Caco-2 (cell line): ENCODE measurements at regions not wholly inside any gene's neighbourhood (a gene's known extent, or its start where the extent isn't known, plus 50 kb on each side); places are given as distances from the start of the nearest gene placed in this dataset.
"Not testable (repeated sequence)": the region's sequence is repeated elsewhere in the genome, so short reads cannot be mapped to it uniquely, and the experiment has no call there.

Experiments used
- BruUV-seq: library from RNA; stranded (reverse); fragments of 400-500 nt; replicated peaks from 2 replicates; lab custom pipeline; 2021; lab: Mats Ljungman, UMichigan
- CTCF ChIA-PET: fragments of 300-600 bp; sonication (Branson Sonifier 250); formaldehyde crosslinking; loops from one replicate; lab custom pipeline; 2022; ENCODE audit warnings: antibody characterized with exemption; lab: Charles Lee
- POLR2A ChIA-PET: fragments of 300-600 bp; sonication (Branson Sonifier 250); formaldehyde crosslinking; loops from one replicate; lab custom pipeline; 2022; ENCODE audit warnings: antibody characterized with exemption; lab: Charles Lee
- DNase-seq, 2 experiments: peaks; one replicate each; pipeline versions ENCODE4 v3.0.0 to v3.0.0-alpha.2; 2020 to 2022
- H3K27me3 ChIP-seq: replicated peaks from 2 replicates; pipeline ENCODE4 v1.6.0; 2011; ENCODE audit warnings: low read length; ENCODE audit not compliant: control insufficient read depth, insufficient read depth
- H3K36me3 ChIP-seq: 2 replicates; pipeline ENCODE4 v1.5.1; 2011; ENCODE audit warnings: low read length; ENCODE audit not compliant: control insufficient read depth, insufficient read depth
- H3K4me1 ChIP-seq: fragments of 250-450 bp; sonication (Bioruptor Pico); 2 replicates; pipeline ENCODE4 v1.5.1; 2020; ENCODE audit warnings: mild to moderate bottlenecking
- H3K4me3 ChIP-seq: 2 replicates; pipeline ENCODE4 v1.5.1; 2011; ENCODE audit warnings: low read depth, mild to moderate bottlenecking, control low read depth, low read length
- H3K9me3 ChIP-seq: fragments of 250-450 bp; sonication (Bioruptor Pico); 2 replicates; pipeline ENCODE4 v1.5.1; 2020; ENCODE audit warnings: mild to moderate bottlenecking, moderate library complexity
- H3K27ac Mint-ChIP-seq: one replicate; pipeline ENCODE4 v1.8.0; 2022; ENCODE audit warnings: mixed read lengths; ENCODE audit not compliant: unreplicated experiment
- H3K27me3 Mint-ChIP-seq: one replicate; pipeline ENCODE4 v1.8.0; 2022; ENCODE audit warnings: mixed read lengths; ENCODE audit not compliant: insufficient read depth, unreplicated experiment
- H3K36me3 Mint-ChIP-seq: one replicate; pipeline ENCODE4 v1.8.0; 2022; ENCODE audit warnings: mild to moderate bottlenecking, mixed read lengths; ENCODE audit not compliant: insufficient read depth, unreplicated experiment
- H3K4me1 Mint-ChIP-seq: one replicate; pipeline ENCODE4 v1.8.0; 2022; ENCODE audit warnings: low read depth, mixed read lengths; ENCODE audit not compliant: unreplicated experiment
- H3K4me3 Mint-ChIP-seq: one replicate; pipeline ENCODE4 v1.8.0; 2022; ENCODE audit warnings: mild to moderate bottlenecking, moderate library complexity, mixed read lengths; ENCODE audit not compliant: unreplicated experiment
- H3K9me3 Mint-ChIP-seq: one replicate; pipeline ENCODE4 v1.8.0; 2022; ENCODE audit warnings: mixed read lengths; ENCODE audit not compliant: unreplicated experiment
- intact Hi-C: fragments of 100-400 bp; cut with micrococcal nuclease; formaldehyde crosslinking; loops from one replicate; pipeline ENCODE4 v1.10.0; 2022; ENCODE audit not compliant: unreplicated experiment
- TF ChIP-seq, protein P1 (sequence below), 2 experiments: fragments of 200-600 bp in 1 of 2; IDR thresholded peaks; 1 replicate in 1 of 2; 2 replicates in 1 of 2; pipeline versions ENCODE4 v1.5.1 to v1.8.0; 2011 to 2022; ENCODE audit warnings: antibody characterized with exemption in 1 of 2, control low read depth in 1 of 2, inconsistent platforms in 1 of 2, low read depth in 1 of 2, low read length in 1 of 2, mild to moderate bottlenecking in 1 of 2, moderate library complexity in 1 of 2; ENCODE audit not compliant: insufficient read depth in 1 of 2, severe bottlenecking in 1 of 2, unreplicated experiment in 1 of 2

DNA sequence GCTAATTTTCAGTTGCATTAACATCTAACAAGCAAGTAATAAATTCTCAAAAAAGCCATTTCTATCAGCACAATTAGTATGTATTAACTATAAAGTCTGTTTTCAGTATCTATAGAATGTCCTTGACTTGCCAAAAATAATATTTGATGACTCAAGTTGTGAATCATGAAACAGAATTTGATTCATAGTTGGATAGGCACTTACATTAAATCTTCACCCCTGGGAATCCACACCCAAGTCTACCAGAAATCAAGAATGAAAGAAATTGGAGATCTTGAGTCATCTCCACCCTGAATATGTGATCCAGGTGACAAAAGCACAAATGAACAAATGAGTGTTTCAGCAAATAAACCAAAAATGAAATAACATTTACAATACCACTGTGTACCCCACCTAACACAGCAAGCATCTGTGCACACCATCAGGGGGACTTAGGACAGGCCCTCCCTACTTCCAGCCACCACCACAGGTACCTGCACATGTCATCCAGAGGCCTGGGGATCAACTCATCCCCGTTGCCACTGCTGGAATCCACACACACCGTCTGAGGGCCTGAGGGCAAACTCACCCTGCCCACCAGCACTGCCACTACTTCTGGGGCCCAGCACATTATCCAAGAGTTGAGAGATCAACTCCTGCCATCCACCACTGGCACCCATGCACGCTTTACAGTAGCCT lies 160.1 kb downstream of the MTERF1 start:
- BruUV-seq, result no TSS peak
- no peak overlapping the region for H3K27ac Mint-ChIP-seq
- peaks cover 24% of the 10 kb centered on the region for H3K27me3 Mint-ChIP-seq
- H3K4me1 ChIP-seq, result 0 out of 2 replicates have a peak, but pooled peaks cover 5% of the 10 kb centered on the region
- no peak overlapping the region for H3K4me3 Mint-ChIP-seq
- no peaks in the 10 kb centered on the region for H3K4me1 Mint-ChIP-seq
- no peaks in the 10 kb centered on the region for H3K27me3 ChIP-seq
- H3K4me3 ChIP-seq, result no peak overlapping the region
- H3K36me3 ChIP-seq, result no peaks in the 10 kb centered on the region
- H3K36me3 Mint-ChIP-seq, result no peaks in the 10 kb centered on the region
- intact Hi-C loops, result no loop called here
- no peak for DNase-seq
- ChIA-PET POLR2A (no interaction called here), CTCF (no interaction called here)
- peaks cover 9% of the 10 kb centered on the region for H3K9me3 Mint-ChIP-seq
- no peaks in the 10 kb centered on the region for H3K9me3 ChIP-seq
- TF ChIP-seq, protein P1, sequence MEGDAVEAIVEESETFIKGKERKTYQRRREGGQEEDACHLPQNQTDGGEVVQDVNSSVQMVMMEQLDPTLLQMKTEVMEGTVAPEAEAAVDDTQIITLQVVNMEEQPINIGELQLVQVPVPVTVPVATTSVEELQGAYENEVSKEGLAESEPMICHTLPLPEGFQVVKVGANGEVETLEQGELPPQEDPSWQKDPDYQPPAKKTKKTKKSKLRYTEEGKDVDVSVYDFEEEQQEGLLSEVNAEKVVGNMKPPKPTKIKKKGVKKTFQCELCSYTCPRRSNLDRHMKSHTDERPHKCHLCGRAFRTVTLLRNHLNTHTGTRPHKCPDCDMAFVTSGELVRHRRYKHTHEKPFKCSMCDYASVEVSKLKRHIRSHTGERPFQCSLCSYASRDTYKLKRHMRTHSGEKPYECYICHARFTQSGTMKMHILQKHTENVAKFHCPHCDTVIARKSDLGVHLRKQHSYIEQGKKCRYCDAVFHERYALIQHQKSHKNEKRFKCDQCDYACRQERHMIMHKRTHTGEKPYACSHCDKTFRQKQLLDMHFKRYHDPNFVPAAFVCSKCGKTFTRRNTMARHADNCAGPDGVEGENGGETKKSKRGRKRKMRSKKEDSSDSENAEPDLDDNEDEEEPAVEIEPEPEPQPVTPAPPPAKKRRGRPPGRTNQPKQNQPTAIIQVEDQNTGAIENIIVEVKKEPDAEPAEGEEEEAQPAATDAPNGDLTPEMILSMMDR (IDR thresholded peaks at IDR 0.05; ENCODE audit: insufficient read depth in 1 of 2, low read depth in 1 of 2, low read length in 1 of 2, severe bottlenecking in 1 of 2, unreplicated experiment in 1 of 2), result no peak

DNA sequence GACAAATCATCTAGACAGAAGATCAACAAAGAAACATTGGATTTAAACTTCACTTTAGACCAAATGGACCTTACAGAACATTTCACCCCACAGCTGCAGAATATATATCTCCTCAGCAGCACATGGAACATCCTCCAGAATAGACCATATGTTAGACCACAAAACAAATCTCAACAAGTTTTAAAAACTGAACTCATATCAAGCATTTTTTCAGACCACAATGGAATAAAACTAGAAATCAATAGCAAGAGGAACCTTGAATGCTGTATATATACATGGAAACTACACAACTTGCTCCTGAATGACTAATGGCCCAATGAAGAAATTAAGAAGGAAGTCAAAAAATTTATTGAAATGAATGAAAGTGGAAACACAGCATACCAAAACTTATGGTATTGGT lies 157.7 kb downstream of the MTERF1 start:
- BruUV-seq, result no TSS peak
- Mint-ChIP-seq H3K36me3 (no peaks in the 10 kb centered on the region), H3K27me3 (peaks cover 23% of the 10 kb centered on the region), H3K4me1 (no peaks in the 10 kb centered on the region), H3K27ac (no peak overlapping the region), H3K9me3 (peaks cover 9% of the 10 kb centered on the region), H3K4me3 (no peak overlapping the region)
- no peak overlapping the region for H3K4me3 ChIP-seq
- DNase-seq, result no peak
- H3K36me3 ChIP-seq, result no peaks in the 10 kb centered on the region
- no peaks in the 10 kb centered on the region for H3K27me3 ChIP-seq
- 0 out of 2 replicates have a peak, but pooled peaks cover 5% of the 10 kb centered on the region for H3K4me1 ChIP-seq
- intact Hi-C loops, result no loop called here
- H3K9me3 ChIP-seq, result no peaks in the 10 kb centered on the region
- POLR2A ChIA-PET, result no interaction called here
- CTCF ChIA-PET, result no interaction called here
- TF ChIP-seq, protein P1 (IDR thresholded peaks at IDR 0.05; ENCODE audit: insufficient read depth in 1 of 2, low read depth in 1 of 2, low read length in 1 of 2, severe bottlenecking in 1 of 2, unreplicated experiment in 1 of 2), result no peak

DNA sequence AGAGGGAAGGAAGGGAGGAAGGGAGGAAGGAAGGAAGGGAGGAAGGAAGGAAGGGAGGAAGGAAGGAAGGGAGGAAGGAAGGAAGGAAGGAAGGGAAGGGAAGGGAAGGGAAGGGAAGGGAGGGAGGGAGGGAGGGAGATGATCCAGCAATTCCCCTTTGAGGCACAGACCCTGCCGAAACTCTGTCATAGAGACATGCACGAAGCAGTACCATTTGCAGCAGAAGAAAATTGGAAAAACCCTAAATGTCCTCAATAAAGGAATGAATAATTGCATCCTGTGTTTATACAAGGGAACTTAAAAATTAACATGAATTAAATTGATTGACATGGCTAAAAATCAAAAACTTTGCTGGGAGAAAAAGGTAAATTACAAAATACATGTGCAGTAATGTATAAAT lies 151.5 kb downstream of the MTERF1 start:
- H3K9me3 Mint-ChIP-seq, H3K9me3 ChIP-seq, H3K4me1 ChIP-seq, DNase-seq, H3K4me3 ChIP-seq, BruUV-seq, H3K36me3 ChIP-seq, H3K4me3 Mint-ChIP-seq, H3K27me3 ChIP-seq, intact Hi-C loops, POLR2A ChIA-PET, H3K27ac Mint-ChIP-seq, CTCF ChIA-PET, H3K4me1 Mint-ChIP-seq, H3K36me3 Mint-ChIP-seq: not testable (repeated sequence)
- H3K27me3 Mint-ChIP-seq, result peaks cover 17% of the 10 kb centered on the region
